K562 (cell line): ENCODE measurements at regions not wholly inside any gene's neighbourhood (a gene's known extent, or its start where the extent isn't known, plus 50 kb on each side); places are given as distances from the start of the nearest gene placed in this dataset.

Source experiments
- ATAC-seq: fragments of 200-7000 bp; cut with Tn5 transposase; 3 replicates; pipeline ENCODE4 v1.9.1; 2020; ENCODE audit warnings: moderate library complexity
- BruUV-seq: library from RNA; stranded (reverse); fragments of 400-500 nt; replicated peaks from 2 replicates; lab custom pipeline; 2021; lab: Mats Ljungman, UMichigan
- CTCF ChIA-PET: fragments of 300-600 bp; formaldehyde crosslinking; extraction: SDS; loops from one replicate; lab custom pipeline; 2021; ENCODE audit warnings: low intra/inter-chr PET ratio; lab: Yijun Ruan, JAX
- POLR2A ChIA-PET: fragments of 300-600, 350-650 bp; sonication (Branson Sonifier 250); formaldehyde crosslinking; extraction: SDS; loops from one replicate; lab custom pipeline; 2021; ENCODE audit warnings: antibody characterized with exemption, inconsistent platforms; lab: Yijun Ruan, JAX
- DNase-seq, 4 experiments: peaks; one replicate each; pipeline versions ENCODE4 v3.0.0 to v3.0.0-alpha.2; 2011 to 2018; ENCODE audit warnings: low spot score in 3 of 4, mixed read lengths in 3 of 4; ENCODE audit errors: extremely low read depth in 1 of 4
- FAIRE-seq: peaks from 2 replicates; lab custom pipeline; 2011; peaks lifted over from hg19 to GRCh38; lab: Jason Lieb, UNC
- H2AFZ ChIP-seq: 2 replicates; pipeline ENCODE4 v1.6.0; 2011; ENCODE audit warnings: low read depth, low read length, control low read depth, inconsistent platforms
- H3K27ac ChIP-seq: fragments of 200-600 bp; 3 replicates; pipeline ENCODE4 v1.8.0; 2011; ENCODE audit warnings: low read depth, mild to moderate bottlenecking, control low read depth, inconsistent platforms, low read length, moderate library complexity, mixed read lengths; ENCODE audit errors: extremely low read depth
- H3K27me3 ChIP-seq, 2 experiments: fragments of 300-600 bp in 1 of 2; 2 replicates in 1 of 2; 3 replicates in 1 of 2; pipeline versions ENCODE4 v1.6.0 to v1.8.0; 2011; ENCODE audit warnings: inconsistent platforms in 2 of 2, low read length in 2 of 2, mild to moderate bottlenecking in 1 of 2, mixed read lengths in 1 of 2, moderate library complexity in 1 of 2; ENCODE audit not compliant: control insufficient read depth in 2 of 2, insufficient read depth in 2 of 2
- H3K36me3 ChIP-seq: fragments of 300-600 bp; 3 replicates; pipeline ENCODE4 v1.8.0; 2011; ENCODE audit warnings: mild to moderate bottlenecking, low read length, inconsistent platforms; ENCODE audit not compliant: control insufficient read depth, insufficient read depth
- H3K4me1 ChIP-seq, 2 experiments: fragments of 200-600 bp in 1 of 2; replicated peaks in 1 of 2; 2 replicates in 1 of 2; 3 replicates in 1 of 2; pipeline versions ENCODE4 v1.5.1 to v1.8.0; 2011; ENCODE audit warnings: inconsistent platforms in 2 of 2, low read length in 2 of 2, mild to moderate bottlenecking in 1 of 2, mixed read lengths in 1 of 2, moderate library complexity in 1 of 2; ENCODE audit not compliant: control insufficient read depth in 2 of 2, insufficient read depth in 2 of 2
- H3K4me2 ChIP-seq: 2 replicates; pipeline ENCODE4 v1.6.1; 2011; ENCODE audit warnings: low read length, control low read depth, inconsistent platforms, mixed read lengths; ENCODE audit not compliant: insufficient read depth
- H3K4me3 ChIP-seq: fragments of 200-600 bp; sonication (generic), shearing (Covaris generic); 2 replicates; pipeline ENCODE4 v1.5.1; 2016; ENCODE audit warnings: control low read depth, inconsistent platforms
- H3K79me2 ChIP-seq: fragments of 200-600 bp; 3 replicates; pipeline ENCODE4 v1.8.0; 2011; ENCODE audit warnings: low read length, inconsistent platforms; ENCODE audit not compliant: control insufficient read depth, insufficient read depth
- H3K9ac ChIP-seq, 2 experiments: 2 replicates each; pipeline versions ENCODE4 v1.6.0 to v1.6.1; 2011; ENCODE audit warnings: low read depth in 2 of 2, low read length in 2 of 2, control low read depth in 1 of 2, inconsistent platforms in 1 of 2, mild to moderate bottlenecking in 1 of 2, mixed read lengths in 1 of 2; ENCODE audit not compliant: insufficient read depth in 1 of 2
- H3K9me1 ChIP-seq: one replicate; pipeline ENCODE4 v1.6.0; 2011; ENCODE audit warnings: inconsistent platforms, mild to moderate bottlenecking, low read length, moderate library complexity; ENCODE audit not compliant: control insufficient read depth, insufficient read depth
- H3K9me3 ChIP-seq: replicated peaks from 2 replicates; pipeline ENCODE4 v1.5.1; 2011; ENCODE audit warnings: low read depth, low read length, inconsistent platforms; ENCODE audit not compliant: control insufficient read depth, insufficient read depth
- H4K20me1 ChIP-seq: replicated peaks from 2 replicates; pipeline ENCODE4 v1.6.1; 2011; ENCODE audit warnings: low read length, inconsistent platforms, mixed read lengths; ENCODE audit not compliant: control insufficient read depth, insufficient read depth
- CHD7 ChIP-seq: fragments of 200-600 bp; sonication (generic); IDR thresholded peaks from one replicate; pipeline ENCODE4 v1.6.1; 2012; ENCODE audit warnings: mild to moderate bottlenecking, low read depth, low read length, inconsistent platforms
- TOE1 ChIP-seq, 2 experiments: fragments of 450-650 bp in 1 of 2; sonication (generic) in 1 of 2; formaldehyde crosslinking in 1 of 2; IDR thresholded peaks; 2 replicates each; pipeline versions ENCODE4 v1.7.1 to v1.8.0; 2016 to 2022; ENCODE audit warnings: borderline replicate concordance in 2 of 2, mild to moderate bottlenecking in 2 of 2, antibody characterized with exemption in 1 of 2, inconsistent platforms in 1 of 2, low read depth in 1 of 2, missing genetic modification reagents in 1 of 2, moderate library complexity in 1 of 2
- ZNF395 ChIP-seq: fragments of 200-800 bp; sonication (Bioruptor generic); IDR thresholded peaks from 2 replicates; pipeline ENCODE4 v1.6.1; 2017; ENCODE audit warnings: missing genetic modification characterization, missing compliant biosample characterization
- ZNF644 ChIP-seq: fragments of 200-800 bp; sonication (Bioruptor generic); IDR thresholded peaks from 2 replicates; pipeline ENCODE4 v1.6.1; 2016; ENCODE audit warnings: low read depth, missing genetic modification characterization, missing compliant biosample characterization
- WGBS: fragments of 100-300 bp; shearing (Covaris generic); methylation state at CpG from one replicate; pipeline ENCODE4 v1.1.6; 2016; ENCODE audit warnings: low coverage, mixed read lengths; ENCODE audit not compliant: insufficient coverage; ENCODE audit errors: missing lambda C conversion rate; 5-methylcytosine and 5-hydroxymethylcytosine counted together
- in situ Hi-C: fragments of 300-500 bp; cut with MboI; formaldehyde crosslinking; loops from 4 replicates; pipeline ENCODE4 v1.15.0; 2018; ENCODE audit warnings: inconsistent platforms, mixed read lengths
- intact Hi-C: fragments of 100-400 bp; cut with micrococcal nuclease; formaldehyde crosslinking; loops from 2 replicates; pipeline ENCODE4 v1.14.2; 2022
- TF ChIP-seq, protein P1 (sequence below): fragments of 250-450 bp; sonication (Bioruptor Pico); IDR thresholded peaks from 2 replicates; pipeline ENCODE4 v1.9.0; 2021; ENCODE audit warnings: mild to moderate bottlenecking

- in situ Hi-C loops, result no loop called here
- H3K36me3 ChIP-seq, result no peaks in the 10 kb centered on the region
- TF ChIP-seq CHD7 (no peak), ZNF395 (CRISPR knock-in tag) (no peak), TOE1 (IDR thresholded peaks at IDR 0.05; ENCODE audit: borderline replicate concordance) (no peak), TOE1 (CRISPR knock-in tag; IDR thresholded peaks at IDR 0.05; ENCODE audit: borderline replicate concordance, low read depth) (no peak), ZNF644 (tag) (no peak)
- TF ChIP-seq, protein P1, sequence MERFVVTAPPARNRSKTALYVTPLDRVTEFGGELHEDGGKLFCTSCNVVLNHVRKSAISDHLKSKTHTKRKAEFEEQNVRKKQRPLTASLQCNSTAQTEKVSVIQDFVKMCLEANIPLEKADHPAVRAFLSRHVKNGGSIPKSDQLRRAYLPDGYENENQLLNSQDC (CRISPR knock-in tag), result no peak
These were observed 374.7 kb upstream of the NRP1 start for GRCh38 chr10:33709008-33709753.

More at GRCh38 chr10:33709008-33709753, 374.7 kb upstream of the NRP1 start:
- FAIRE-seq, result no peak
- no peaks in the 10 kb centered on the region for H3K79me2 ChIP-seq
- no peaks in the 10 kb centered on the region for H3K9me1 ChIP-seq
- H3K4me2 ChIP-seq, result no peak overlapping the region
- no peak overlapping the region for H3K4me3 ChIP-seq
- no TSS peak for BruUV-seq
- 0% methylated on average over 4 of the region's 4 CpGs for WGBS
- no peak overlapping the region for H3K9ac ChIP-seq
- intact Hi-C loops, result no loop called here
- H3K27ac ChIP-seq, result no peak overlapping the region
- POLR2A ChIA-PET, result interaction anchor here (1.1 kb wide), 1 partner anchor 22 kb away, joined by 3 read pairs; no protein-coding TSS in a partner anchor
- H4K20me1 ChIP-seq, result no peaks in the 10 kb centered on the region
- DNase-seq, result no peak
- no peaks in the 10 kb centered on the region for H3K4me1 ChIP-seq
- no peak overlapping the region for H2AFZ ChIP-seq
- H3K27me3 ChIP-seq, result 0 out of 5 replicates have a peak, but pooled peaks cover 0 to 3% of the 10 kb centered on the region in 2 experiments
- no peak for ATAC-seq
- CTCF ChIA-PET, result no interaction called here
- no peaks in the 10 kb centered on the region for H3K9me3 ChIP-seq
